ENCODE measurements at regions not wholly inside any gene's neighbourhood (a gene's known extent, or its start where the extent isn't known, plus 50 kb on each side); places are given as distances from the start of the nearest gene placed in this dataset.
"Not testable (repeated sequence)": the region's sequence is repeated elsewhere in the genome, so short reads cannot be mapped to it uniquely, and the experiment has no call there.

DNA sequence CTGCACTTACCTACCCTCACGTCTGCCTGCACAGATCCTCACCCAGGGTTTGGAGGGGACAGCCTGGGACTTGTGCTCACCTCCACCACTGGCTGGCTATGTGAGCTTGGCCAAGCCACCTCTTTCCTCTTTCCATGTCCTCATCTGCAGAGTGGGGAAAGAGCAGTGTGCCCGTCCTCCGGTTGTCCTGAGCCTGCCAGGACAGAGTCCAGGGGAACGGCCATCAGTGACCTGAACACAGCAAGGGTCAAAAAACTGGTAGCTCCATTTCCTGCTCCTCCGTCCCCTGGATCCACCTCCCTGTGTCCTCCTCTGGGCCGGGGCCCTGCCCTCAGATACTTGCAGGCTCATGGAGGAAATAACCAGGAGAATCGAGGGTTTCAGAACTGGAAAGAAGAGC lies 187.7 kb downstream of the OLFM1 start:
- no peak for DNase-seq (ENCODE audit: low read depth)

DNA sequence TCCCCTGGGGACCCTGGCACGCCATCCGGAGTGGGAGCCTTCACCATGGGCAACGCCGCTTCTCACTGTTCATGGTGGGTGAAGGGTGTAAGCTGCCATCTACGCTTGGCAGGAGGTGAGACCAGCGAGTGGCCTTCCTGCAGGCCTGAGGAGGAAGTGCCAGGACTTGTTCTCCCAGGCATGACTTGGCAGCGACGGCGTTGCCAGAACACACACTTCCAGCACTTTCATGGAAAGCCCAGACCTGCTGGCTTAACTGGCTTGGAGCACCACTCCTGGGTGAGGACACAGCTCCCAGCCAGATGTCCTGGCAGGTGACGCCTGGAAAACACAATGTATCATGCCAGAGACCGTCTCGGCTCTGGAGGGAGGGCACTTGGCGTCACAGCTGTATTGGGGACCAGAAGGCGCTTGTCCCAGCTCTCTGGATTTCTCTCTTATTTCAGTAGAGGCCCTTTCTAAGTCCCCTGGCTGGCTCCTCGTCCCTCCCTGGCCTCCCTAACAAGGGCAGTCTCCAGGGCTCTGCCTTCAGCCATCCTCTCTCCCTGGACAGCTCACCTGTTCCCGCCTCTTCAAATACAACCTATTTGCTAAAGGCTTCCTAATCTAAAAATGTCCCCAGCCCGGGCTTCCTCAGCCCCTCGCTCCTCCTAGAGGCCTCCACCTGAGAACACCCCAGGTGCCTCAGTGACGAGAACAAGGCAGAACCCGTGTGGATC lies 188.3 kb downstream of the OLFM1 start:
- no peak for DNase-seq (ENCODE audit: low read depth)

DNA sequence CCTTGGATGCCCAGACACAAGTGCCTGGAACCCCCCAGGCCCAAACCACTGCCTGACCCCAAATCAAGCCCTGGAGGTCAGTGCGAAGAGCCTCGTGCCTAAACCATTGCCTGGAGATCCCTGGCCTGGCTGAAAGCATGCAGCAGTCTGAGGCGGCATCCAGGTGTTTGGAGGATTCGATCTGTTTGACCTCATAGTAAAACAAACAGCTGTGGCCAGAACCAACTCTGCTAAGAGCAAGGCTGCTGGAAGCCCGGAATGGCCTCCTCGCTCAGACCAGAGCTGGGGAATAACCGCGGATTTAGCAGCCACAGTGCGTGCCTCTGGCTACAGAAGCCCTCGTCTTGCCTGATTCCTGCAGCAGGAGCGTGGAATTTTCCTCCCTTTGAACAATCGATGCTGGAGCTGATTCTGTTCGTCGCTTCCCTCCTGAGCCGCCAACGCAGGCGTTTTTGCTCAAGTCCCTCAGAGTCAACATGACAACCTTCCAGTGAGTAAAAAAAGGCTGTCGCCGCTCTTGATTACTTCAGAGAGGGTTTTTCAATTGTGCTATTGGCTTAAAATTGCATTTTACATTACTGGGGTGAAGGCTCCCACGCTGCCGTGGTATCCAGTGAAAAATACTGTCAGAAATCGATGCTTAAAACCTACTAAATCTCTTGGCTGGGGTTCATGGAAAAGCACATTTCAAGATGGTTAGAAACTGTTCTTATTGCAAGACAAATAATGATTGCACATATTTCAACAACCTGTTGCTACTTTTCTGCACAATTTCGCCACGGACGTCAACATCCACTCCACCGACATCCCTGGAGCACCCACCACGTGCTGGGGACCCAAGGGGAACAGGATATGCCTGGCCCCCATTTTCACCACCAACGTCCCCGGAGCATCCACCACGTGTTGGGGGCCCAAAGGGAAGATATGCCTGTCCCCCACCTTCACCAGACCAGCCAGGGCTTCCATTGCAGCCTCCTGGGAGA lies 190.0 kb downstream of the OLFM1 start:
- DNase-seq (ENCODE audit: low read depth), result no peak

DNA sequence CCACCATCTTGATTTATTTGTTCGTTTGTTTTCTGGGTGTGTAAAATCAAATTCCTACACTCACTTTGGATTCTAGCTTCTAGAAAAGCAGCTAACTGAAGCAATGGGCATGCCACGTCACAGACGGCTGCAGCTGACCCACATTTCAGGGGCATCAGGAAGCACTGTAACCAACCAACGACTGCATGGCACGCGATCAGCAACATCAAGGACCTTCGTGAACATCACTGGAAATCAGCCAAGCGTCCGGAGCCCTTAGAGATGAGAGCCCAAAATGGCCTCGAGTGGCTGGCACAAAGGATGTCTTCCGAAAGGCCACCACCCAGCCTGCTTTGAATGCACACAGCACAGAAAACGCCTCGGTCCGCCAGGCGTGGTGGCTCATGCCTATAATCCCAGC lies 191.1 kb downstream of the OLFM1 start:
- DNase-seq (ENCODE audit: low read depth), result no peak

DNA sequence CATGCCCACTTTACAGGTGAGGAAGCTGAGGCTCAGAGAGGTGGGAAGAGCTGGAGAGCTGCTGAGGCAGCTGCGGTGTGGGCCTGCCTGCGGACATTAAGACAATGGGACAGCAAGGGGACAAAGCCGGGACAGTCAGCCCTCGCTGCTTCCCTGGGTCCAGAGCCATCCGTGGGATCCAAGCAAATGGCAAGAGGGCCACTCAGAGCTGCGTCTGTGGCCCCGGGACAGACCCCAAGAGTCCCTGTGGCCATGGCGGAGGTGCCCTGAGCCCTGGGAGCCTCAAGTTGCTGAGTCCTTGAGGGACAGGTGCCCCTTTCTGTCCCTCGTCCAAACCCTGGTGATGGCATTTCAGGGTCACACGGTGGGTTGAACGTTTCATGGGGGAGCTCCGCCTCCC lies 191.9 kb downstream of the OLFM1 start:
- no peak for DNase-seq (ENCODE audit: low read depth)

DNA sequence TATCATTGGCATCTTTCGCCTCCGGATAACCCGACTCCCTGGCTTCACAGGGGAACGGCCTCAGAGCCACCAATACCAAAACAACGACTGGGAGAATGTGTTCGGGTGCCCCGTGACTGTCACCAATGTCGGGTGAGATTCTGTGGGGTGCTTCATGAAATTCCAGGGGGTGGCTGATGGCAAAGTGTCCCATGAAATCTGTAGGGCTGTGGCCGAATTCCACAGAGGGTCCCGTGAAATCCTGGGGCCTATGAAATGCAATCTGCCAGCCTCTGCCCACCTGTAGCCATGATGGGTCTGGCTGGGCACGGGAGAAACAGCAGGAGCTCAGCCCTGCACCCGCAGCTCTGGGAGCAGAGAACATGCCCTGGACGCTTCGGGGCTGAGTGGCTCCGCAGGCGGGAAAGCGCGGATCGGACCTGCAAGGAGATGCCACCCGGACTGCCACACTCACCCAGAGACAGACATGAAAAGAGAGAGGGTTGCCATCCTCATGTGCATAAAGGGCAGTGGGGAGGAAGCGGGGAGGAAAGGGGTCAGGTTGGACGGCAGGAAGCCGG lies 192.4 kb downstream of the OLFM1 start:
- DNase-seq (ENCODE audit: low read depth), result no peak

DNA sequence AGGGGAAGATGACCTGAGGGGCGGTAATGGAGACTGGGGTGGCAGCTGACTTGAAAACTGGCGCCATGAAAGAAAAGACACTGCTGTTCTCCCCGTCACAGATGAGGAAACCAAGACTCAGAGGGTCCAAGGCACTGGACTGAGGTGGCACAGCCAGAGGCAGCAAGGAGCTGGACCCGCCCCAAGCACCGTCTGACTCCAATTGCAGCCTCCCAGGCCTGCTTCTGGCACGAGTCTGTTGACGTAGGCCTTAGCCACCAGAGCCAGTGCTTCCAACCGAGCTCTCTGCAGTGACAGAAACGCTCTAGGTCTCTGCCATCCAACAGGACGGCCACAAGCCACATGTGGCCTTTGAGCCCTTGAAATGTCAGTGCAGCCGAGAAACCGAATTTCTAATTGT lies 193.2 kb downstream of the OLFM1 start:
- no peak for DNase-seq (ENCODE audit: low read depth)

DNA sequence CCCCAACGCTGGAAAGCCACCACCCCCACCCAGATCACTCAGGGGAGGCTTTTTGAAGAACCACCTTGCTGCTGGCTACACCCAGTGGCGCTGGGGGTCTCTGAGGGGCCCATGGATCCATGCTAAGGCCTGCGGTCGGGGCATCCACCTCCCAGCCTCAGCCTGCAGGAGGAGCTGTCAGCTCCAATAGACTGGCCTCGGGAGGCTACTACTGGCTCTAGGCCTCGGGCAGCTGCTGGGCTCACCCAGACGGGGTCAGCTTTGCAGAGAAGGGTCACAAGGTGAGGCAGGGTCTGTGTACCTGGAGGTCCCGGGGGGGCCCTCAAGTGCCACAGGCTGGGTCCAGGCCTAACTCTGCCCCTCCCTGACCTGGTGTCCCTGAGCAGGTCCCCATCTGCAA lies 193.7 kb downstream of the OLFM1 start:
- DNase-seq (ENCODE audit: low read depth), result no peak

DNA sequence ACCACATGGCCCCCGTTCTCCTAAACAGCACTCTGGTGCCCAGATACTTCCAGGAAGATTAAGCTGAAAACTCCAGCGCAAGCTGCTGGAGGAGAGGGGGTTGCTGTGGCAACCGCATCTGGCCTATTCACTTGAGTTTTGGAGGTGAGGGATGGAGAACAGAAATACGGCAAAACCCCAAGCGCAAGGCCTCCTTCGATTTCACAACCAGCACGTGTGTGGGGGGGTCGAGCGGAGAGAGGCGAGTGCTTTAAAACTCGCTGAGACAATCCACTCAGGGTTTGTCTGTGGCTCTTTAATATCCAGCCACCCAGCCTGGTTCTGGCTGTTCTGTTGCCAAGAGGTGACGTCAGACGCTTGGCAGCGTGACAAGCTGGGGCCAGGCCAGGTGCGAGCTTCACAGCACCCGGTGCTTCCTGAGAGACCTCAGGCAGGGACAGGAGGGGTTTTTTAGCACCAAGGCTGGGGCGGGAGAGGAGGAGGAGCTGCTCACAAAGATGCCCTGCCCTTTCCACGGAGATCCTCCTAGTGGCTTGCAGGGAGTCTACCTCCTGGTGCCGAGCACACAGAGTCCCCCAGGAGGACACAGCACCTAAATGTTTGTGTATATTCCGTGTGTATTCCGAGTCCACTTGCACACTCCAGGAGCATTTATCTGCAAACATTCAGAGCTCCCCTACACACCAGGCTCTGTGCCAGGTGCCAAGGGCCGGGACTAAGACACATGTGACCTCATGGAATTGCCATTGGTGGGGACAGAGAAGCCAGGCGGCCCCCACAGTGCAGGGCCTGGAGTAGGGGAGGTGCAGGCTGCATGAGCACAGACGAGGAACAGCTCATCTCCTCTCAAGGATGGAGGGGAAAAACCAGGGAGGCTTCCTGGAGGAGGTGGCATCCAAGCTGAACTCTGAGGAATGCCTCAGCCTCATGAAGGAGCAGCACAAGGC lies 194.6 kb downstream of the OLFM1 start:
- no peak for DNase-seq (ENCODE audit: low read depth)

DNA sequence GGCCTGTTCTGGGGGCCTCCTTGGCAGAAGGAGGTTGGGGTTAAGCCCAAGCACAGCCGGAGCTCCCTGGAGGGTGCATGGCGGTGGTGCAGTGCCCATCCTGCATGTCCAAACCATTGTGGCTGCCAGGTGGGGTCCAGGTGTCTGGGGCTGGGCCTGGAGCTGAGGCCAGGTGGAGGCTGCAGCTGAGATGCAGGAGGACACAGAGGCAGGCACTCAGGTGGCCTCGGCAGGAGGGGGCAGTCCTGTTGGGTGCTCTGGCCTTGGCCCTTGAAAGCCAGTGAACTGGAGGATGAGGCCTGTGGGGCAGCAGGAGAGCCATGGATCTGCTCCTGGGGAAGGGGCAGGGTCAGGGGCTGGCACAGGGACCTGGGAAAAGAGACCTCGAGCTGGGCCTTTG lies 195.3 kb downstream of the OLFM1 start:
- DNase-seq (ENCODE audit: low read depth), result no peak

DNA sequence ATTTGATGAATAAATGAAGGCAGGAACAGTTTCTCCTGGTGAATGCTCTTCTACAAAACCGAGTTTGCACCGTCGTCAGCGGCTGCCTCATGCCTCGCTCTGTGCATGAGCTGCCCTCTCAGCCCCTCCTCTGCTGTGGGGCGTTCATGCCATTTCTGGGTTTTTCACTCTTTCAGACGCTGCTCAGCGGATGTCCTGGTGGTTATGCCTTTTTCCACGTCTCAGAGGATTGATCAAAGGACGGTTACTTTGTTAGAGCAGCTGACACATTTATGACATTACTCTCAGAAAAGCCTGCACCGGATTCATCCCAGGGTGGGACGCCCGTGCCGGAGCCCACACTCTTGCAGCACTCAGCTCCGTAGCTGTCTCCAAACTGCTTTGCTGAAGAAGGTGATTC lies 195.9 kb upstream of the PPP1R26 start:
- no peak for DNase-seq (ENCODE audit: low read depth)

DNA sequence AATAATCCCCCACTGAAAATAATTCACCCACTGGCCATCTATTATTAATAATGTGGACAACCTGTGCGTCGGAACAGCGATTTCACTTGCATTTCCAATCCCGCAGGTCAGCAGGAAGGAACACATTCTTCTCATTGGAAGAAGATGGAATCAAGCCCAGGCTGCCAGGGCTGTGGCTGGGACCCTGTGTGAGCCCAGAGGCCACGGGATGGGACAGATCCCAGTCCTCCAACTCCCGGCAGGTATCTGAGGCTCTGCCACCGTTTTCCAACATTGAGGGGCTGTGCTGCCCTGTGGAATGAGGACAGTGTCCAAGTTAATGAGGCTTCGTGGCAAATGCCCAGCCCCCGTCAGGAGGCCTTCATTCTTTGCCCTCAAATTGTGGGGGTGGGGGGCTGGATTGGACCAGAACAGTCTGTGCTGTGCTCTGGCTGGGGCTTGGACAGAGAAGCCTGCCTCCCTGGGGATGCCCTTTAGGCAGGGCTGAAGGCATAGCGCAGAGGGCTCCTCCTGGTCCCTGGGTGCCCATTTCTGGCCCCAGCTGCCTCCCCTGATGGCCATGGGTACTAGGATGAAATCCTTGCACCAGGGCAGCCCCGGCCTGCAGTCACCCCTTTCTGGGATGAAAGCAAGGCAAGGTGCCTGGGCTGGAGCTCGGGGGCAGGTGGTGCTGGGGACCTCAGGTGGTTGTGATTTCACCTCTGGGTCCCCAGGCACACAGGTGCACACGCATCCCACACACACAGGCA lies 195.0 kb upstream of the PPP1R26 start:
- no peak for DNase-seq (ENCODE audit: low read depth)

DNA sequence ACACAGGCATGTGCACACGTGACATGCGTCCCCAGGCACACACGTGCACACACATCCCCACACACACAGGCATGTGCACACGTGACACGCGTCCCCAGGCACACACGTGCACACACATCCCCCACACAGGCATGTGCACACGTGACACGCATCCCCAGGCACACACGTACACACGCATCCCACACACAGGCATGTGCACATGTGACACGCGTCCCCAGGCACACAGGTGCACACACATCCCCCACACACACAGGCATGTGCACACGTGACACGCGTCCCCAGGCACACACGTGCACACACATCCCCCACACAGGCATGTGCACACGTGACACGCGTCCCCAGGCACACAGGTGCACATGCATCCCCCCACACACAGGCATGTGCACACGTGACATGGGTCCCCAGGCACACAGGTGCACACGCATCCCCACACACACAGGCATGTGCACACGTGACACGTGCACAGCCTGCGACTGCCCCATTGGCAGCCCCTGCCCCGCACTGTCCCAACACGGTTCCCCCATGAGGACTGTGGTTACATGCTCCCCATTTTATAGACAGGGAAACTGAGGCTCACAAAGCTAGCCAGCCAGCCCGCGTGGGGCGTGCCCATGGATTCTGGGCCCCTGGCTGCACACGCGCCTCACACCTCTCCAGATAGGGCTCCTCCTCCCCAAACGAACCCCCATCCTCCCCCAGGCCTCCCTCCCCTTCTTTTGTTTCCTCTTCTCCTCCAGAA lies 193.2 kb upstream of the PPP1R26 start:
- not testable (repeated sequence) for DNase-seq (ENCODE audit: low read depth)

DNA sequence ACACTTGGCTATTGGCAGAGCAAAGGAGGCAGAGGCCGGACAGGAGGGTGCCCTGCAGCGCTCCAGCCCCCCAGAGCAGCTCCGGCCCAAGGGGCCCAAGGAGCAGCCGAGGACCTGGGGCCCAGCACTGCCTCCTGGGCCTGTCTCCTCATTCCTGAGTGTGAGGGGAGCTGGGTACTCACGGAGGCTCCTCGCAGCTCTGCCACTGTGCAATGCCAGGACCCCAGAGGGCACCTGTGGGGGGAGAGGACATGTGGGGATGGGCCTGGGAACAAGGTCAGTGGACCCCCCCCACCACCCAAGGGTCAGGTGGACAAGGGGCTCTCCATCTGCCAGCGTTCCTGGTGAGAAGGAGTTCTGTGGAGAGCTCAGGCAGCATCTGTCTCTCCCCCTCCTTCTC lies 192.6 kb upstream of the PPP1R26 start:
- DNase-seq (ENCODE audit: low read depth), result no peak

DNA sequence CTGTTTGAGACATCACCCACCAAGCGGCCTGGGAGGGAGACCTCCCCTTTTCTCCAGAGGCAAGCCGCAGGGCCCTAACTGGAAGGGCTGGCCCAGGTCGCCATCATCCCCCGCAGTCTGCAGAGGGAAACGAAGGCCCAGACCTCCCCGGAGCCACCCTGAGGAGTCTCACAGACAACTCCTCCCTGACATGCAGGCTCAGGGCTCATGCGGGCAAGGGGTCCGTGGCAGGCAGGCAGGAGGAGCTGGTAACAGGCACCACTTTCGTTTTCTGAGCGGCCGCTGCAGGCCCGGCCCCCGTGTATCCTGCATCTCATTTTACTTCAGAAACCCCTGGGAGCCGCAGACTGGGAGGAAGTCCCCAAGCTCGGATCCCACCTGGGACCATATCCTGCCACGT lies 192.0 kb upstream of the PPP1R26 start:
- DNase-seq (ENCODE audit: low read depth), result no peak

DNA sequence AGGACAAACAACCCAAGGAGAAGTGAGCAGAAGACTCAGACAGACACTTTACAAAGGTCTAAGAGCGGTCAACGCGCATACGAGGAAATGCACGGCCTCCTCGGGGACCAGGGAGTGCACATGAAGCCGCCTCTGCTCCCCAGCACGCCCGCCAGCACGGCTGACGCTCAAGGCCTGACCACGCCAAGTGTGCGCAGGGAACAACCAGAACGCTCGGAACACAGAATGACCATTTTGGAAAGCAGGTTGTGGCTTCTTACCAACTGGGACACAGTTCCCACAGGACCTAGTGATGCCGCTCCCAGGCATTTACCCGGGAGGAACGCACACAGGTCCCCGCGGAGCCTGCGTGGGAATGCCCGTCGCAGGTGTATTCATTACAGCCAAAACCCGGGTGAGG lies 191.5 kb upstream of the PPP1R26 start:
- DNase-seq (ENCODE audit: low read depth), result no peak

DNA sequence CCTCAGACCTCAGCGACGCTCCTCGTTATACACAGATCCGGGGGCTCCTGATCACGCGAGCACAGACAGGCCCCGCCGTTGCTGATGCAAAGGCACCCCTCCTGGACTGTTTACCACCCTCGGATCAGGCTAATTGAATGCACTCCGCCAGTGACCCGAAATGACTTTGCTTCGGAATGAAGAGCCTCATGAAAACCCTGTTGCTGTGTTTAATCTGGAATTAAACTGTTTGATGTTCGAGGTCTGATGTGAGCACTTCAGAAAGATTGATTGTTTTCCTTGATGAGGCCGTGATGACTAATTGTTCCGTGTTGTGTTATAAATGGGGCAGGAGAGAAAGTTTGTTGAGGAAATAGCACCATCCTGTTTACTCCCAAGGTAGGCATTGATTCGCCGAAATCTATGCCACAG lies 190.5 kb upstream of the PPP1R26 start:
- no peak for DNase-seq (ENCODE audit: low read depth)

DNA sequence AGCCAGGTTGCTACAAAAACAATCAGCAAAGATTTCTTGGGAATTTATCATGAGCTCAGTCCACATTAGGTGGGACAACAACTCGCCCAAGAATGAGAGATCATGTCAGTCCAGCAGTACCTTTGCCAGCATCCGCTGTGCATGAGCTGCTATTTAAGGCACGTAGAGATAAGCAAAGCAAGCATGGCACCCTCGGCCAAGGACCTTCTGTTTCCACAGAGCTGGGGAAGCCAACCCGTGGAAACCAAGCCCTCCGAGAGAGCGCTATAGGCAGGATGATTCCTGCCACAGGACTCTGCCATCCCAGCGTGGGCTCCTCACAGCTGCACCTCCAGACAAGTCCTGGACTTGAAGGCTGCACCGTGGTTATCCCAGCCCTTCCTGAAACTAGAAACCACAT lies 189.5 kb upstream of the PPP1R26 start:
- no peak for DNase-seq (ENCODE audit: low read depth)

DNA sequence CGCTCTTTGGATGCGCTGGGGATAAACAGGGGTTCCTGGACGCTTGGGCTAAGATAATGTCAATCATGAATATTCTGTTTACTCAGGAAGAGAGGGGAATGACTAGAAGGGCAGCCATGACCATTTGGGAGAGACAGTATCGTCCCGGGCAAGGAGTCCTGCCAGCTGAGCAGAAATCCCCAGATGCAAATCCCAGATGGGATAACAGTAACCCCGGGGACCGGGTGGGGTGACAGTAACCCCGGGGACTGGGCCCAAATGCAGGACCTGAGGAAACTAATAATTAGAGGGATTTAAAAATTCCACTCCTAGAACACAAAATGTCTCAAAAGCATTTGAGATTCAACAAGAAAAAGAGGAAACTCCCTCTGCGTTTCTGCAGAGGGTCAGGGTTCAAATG lies 189.0 kb upstream of the PPP1R26 start:
- no peak for DNase-seq (ENCODE audit: low read depth)

DNA sequence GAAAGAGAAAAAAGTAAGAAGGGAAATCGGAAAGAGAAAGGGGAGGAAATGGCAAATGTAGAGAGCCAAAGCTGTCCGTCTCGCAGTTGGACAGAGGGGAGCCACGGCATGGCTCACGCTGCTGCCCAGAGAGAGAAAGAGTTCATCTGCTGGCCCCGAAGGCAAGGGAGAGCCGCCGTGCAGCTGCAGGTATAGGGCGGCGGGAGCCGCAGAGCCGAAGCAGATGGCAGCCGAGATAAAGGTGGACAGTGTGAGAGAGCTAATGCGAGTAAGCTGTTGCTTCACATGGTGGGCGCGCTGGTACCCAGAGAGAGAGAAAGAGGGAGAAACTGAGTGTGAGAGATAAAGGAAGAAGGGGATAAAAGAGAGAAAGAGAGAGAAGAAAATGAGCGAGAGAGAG lies 188.4 kb upstream of the PPP1R26 start:
- no peak for DNase-seq (ENCODE audit: low read depth)

DNA sequence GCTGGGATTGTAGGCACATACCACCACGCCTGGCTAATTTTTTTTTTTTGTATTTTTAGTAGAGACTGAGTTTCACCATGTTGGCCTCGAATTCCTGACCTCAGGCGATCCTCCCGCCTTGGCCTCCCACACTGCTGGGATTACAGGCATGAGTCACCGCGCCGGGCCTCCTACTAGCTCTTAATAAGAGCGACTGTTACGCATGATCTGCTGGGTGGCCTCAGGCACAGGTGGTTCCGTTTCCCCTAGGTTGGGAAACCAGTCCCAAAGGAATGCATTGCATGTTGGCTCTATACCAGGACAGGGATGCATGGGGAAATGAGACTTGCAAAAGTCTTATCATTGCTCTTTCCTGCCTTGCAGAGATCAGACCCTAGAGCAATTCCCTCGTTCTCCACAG lies 184.7 kb upstream of the PPP1R26 start:
- DNase-seq (ENCODE audit: low read depth), result no peak

All from stimulated activated CD8-positive, alpha-beta memory T cell treated with anti-CD3 and anti-CD28 coated beads, Interleukin-7, amount 100 ng/mL, for 24 hours (primary cell).